ENCODE measurements at regions not wholly inside any gene's neighbourhood (a gene's known extent, or its start where the extent isn't known, plus 50 kb on each side); places are given as distances from the start of the nearest gene placed in this dataset.

DNA sequence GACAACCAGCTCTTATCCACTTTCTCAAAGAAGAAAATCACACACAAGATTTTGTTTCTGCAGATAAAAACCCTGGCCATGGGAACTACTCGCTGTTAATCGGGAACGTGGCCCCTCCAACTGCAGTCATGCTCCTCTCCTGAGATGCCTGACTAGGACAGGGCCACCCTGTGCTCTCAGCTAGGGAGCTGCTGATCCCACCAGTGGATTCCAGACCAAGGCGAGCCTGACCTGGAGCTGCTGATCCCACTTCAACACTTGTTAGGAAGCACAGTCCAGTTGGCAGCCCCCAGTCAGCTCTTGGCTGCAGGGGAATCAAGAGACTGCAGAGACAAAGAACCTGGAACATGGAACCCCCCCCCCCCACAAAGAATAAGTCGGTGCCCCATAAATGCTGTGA is 474.3 kb upstream of the MGMT start:
- DNase-seq, result no peak
- TF ChIP-seq, protein P1, sequence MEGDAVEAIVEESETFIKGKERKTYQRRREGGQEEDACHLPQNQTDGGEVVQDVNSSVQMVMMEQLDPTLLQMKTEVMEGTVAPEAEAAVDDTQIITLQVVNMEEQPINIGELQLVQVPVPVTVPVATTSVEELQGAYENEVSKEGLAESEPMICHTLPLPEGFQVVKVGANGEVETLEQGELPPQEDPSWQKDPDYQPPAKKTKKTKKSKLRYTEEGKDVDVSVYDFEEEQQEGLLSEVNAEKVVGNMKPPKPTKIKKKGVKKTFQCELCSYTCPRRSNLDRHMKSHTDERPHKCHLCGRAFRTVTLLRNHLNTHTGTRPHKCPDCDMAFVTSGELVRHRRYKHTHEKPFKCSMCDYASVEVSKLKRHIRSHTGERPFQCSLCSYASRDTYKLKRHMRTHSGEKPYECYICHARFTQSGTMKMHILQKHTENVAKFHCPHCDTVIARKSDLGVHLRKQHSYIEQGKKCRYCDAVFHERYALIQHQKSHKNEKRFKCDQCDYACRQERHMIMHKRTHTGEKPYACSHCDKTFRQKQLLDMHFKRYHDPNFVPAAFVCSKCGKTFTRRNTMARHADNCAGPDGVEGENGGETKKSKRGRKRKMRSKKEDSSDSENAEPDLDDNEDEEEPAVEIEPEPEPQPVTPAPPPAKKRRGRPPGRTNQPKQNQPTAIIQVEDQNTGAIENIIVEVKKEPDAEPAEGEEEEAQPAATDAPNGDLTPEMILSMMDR (IDR thresholded peaks at IDR 0.05), result no peak
- peaks cover 20% of the 10 kb centered on the region for H3K4me1 Mint-ChIP-seq
- H3K4me3 Mint-ChIP-seq, result no peak overlapping the region
- no peak overlapping the region for H3K27ac Mint-ChIP-seq
- peaks cover 13% of the 10 kb centered on the region for H3K27me3 Mint-ChIP-seq (ENCODE audit: low read depth, poor library complexity)
- H3K9me3 Mint-ChIP-seq, result no peaks in the 10 kb centered on the region
- no peaks in the 10 kb centered on the region for H3K36me3 Mint-ChIP-seq (ENCODE audit: low read depth)

DNA sequence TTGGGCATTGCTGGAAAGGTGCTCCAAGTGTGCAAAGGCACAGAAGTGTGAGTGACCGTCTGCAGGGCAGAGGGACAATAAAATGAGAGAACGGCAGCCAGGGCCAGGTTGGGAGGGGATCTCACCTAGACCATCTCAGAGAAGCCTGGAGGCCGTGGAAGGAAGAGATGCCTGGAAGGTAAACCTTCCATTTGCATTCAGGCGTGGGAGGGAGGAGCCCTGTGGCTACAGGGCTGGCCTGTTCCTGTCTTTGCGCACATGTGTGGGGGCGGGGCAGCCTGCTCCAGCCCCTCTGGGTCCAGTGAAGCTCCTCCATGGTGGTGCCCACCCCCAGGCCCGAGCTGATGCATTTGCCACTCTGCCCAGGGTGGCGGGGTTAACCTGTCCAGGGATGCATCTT is 473.6 kb upstream of the MGMT start:
- no peaks in the 10 kb centered on the region for H3K36me3 Mint-ChIP-seq (ENCODE audit: low read depth)
- DNase-seq, result no peak
- peaks cover 13% of the 10 kb centered on the region for H3K27me3 Mint-ChIP-seq (ENCODE audit: low read depth, poor library complexity)
- H3K4me3 Mint-ChIP-seq, result no peak overlapping the region
- TF ChIP-seq, protein P1 (IDR thresholded peaks at IDR 0.05), result no peak
- peaks cover 20% of the 10 kb centered on the region for H3K4me1 Mint-ChIP-seq
- no peaks in the 10 kb centered on the region for H3K9me3 Mint-ChIP-seq
- no peak overlapping the region for H3K27ac Mint-ChIP-seq

DNA sequence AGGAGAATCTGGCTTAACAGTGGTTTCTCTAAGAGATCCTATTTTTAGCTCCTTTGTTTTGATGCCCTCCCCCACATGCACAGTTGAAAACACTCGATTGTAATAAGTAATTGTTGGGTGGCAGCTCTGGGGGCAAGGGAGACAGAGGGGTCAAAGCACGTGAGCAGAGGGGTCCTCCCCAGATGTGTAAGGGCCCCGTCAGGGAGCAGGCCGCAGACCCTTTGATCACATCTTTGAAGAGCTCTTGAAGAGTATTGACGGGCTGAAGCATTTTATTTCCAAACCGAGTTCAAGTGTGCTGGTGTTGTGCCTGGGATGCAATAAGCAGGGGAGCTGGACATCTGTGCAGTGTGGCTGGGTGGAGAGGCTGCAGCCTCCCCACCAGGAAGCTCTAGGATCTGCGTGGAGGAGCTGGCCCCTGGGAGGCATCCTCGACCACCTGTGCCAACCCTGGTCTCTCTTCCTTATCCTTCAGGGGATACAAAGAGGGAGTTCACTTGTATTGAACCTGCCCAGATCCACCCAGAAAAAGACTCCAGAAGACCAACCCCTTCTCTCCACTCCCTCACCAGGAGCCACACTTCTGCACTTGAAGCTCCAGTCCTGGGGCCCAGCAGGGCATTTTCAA is 473.0 kb upstream of the MGMT start:
- DNase-seq, result no peak

DNA sequence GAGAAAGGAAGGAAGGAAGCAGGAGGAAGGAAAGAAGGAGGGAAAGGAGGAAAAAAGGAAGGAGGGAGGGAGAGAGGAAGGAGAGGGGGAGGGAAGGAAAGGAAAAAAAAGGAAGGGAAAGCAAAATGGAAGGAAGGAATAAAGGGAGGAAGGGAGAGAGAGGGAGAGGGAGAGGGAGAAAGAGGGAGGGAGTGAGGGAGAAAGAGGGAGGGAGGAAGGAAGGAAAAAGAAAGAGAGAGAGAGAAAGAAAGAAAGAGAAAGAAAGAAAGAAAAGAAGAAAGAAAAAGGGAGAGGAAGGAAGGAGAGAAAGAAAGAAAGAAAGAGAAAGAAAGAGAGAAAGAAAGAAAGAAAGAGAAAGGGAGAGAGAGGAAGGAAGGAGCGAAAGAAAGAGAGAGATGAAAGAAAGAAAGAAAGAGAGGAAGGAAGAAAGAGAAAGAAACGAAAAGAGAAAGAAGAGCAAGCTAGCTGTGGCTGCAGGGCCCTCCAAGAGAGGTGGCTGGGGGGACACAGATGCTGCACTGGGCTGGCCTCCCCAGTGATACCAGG is 472.4 kb upstream of the MGMT start:
- H3K4me3 Mint-ChIP-seq, result no peak overlapping the region
- TF ChIP-seq, protein P1 (IDR thresholded peaks at IDR 0.05), result no peak
- peaks cover 13% of the 10 kb centered on the region for H3K27me3 Mint-ChIP-seq (ENCODE audit: low read depth, poor library complexity)
- no peaks in the 10 kb centered on the region for H3K9me3 Mint-ChIP-seq
- H3K4me1 Mint-ChIP-seq, result peaks cover 20% of the 10 kb centered on the region
- no peak for DNase-seq
- H3K36me3 Mint-ChIP-seq (ENCODE audit: low read depth), result no peaks in the 10 kb centered on the region
- H3K27ac Mint-ChIP-seq, result no peak overlapping the region

More for the DNA sequence above, 473.0 kb upstream of the MGMT start:
- Mint-ChIP-seq H3K9me3 (no peaks in the 10 kb centered on the region), H3K27me3 (ENCODE audit: low read depth, poor library complexity) (peaks cover 13% of the 10 kb centered on the region), H3K27ac (no peak overlapping the region), H3K36me3 (ENCODE audit: low read depth) (no peaks in the 10 kb centered on the region), H3K4me3 (no peak overlapping the region), H3K4me1 (peaks cover 20% of the 10 kb centered on the region)
- TF ChIP-seq, protein P1 (IDR thresholded peaks at IDR 0.05), result no peak

DNA sequence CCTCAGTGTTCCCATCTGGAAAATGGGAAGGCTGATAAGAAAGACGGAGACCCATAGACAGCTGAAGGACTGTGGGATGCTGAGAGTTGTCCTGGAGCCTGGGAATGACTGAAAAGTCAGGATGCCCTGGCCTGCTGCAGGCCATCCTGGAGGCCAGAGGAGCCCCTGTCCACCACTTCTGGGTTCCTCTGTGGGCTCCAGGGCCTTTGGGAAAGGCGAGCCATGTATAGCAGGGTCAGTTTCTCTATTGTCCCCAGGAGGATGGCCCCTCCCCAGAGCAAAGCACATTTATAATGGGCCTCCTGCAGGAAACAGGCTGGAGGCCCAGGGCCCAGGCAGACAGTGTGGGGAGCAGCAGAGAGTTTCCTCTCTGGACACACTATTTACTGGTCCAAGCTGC is 471.4 kb upstream of the MGMT start:
- no peak for DNase-seq
- Mint-ChIP-seq H3K9me3 (no peaks in the 10 kb centered on the region), H3K4me3 (no peak overlapping the region), H3K27me3 (ENCODE audit: low read depth, poor library complexity) (peaks cover 17% of the 10 kb centered on the region), H3K27ac (no peak overlapping the region), H3K36me3 (ENCODE audit: low read depth) (no peaks in the 10 kb centered on the region), H3K4me1 (peaks cover 20% of the 10 kb centered on the region)
- TF ChIP-seq, protein P1 (IDR thresholded peaks at IDR 0.05), result no peak

DNA sequence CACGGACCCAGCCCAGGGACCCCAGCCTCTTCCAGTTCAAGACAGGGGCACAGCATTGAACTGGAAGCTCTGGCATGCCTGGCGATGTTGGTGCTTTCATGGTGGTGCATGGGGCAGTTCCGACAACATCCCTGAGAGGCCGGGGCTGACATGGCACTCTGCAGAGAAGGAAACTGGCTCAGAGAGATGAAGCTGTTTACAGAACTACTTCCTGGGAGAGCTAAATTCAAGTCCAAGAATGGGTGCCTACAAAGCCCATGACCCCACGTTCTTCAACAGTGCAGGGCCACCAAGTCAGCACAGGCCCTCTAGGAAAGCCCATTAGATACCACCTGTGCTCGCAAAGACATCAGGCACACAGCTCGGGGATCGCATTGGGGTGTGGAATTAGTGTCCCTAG is 470.9 kb upstream of the MGMT start:
- no peaks in the 10 kb centered on the region for H3K36me3 Mint-ChIP-seq (ENCODE audit: low read depth)
- H3K4me3 Mint-ChIP-seq, result no peak overlapping the region
- peaks cover 17% of the 10 kb centered on the region for H3K27me3 Mint-ChIP-seq (ENCODE audit: low read depth, poor library complexity)
- H3K9me3 Mint-ChIP-seq, result no peaks in the 10 kb centered on the region
- peaks cover 17% of the 10 kb centered on the region for H3K4me1 Mint-ChIP-seq
- no peak for DNase-seq
- TF ChIP-seq, protein P1 (IDR thresholded peaks at IDR 0.05), result no peak
- no peak overlapping the region for H3K27ac Mint-ChIP-seq
